ENCODE measurements at regions not wholly inside any gene's neighbourhood (a gene's known extent, or its start where the extent isn't known, plus 50 kb on each side); places are given as distances from the start of the nearest gene placed in this dataset.

DNA sequence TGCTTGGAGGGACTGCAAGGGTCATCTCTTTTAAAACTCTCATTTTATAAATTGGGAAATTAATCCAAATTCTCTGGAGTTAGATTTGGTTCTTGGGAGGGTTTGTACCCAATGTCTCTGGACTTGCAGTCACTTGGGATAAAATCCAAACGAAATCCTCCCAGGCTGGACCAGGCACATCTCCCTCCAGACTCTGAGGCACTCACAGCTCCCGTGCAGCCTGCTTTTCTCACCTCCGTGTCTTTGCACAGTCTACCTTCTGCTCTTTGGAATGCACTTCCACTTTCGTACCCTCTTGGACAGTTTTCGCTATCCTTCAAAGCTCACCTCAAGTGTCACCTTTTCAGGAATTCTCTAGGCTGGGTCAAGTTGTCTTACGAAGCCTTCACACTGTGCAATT is 166.3 kb downstream of the MYCN start (continued):
- TF ChIP-seq KDM5A (IDR thresholded peaks at IDR 0.05; ENCODE audit: low read length) = no peak
- TF ChIP-seq USF2 (IDR thresholded peaks at IDR 0.05; ENCODE audit: low read length) = no peak
- no peak for TF ChIP-seq SRF (IDR thresholded peaks at IDR 0.05; ENCODE audit: low read depth, low read length)
- no peak for TF ChIP-seq FOSL1 (IDR thresholded peaks at IDR 0.05; ENCODE audit: insufficient read depth, low read depth, low read length)

All from H1 (cell line).